Skeletal muscle cell (primary cell): ENCODE measurements at regions not wholly inside any gene's neighbourhood (a gene's known extent, or its start where the extent isn't known, plus 50 kb on each side); places are given as distances from the start of the nearest gene placed in this dataset.
"Not testable (repeated sequence)": the region's sequence is repeated elsewhere in the genome, so short reads cannot be mapped to it uniquely, and the experiment has no call there.

Experiments used
- DNase-seq: peaks from one replicate; pipeline ENCODE4 v3.0.0-alpha.2; 2010; ENCODE audit warnings: low read depth
- H3K4me3 ChIP-seq: 2 replicates; pipeline ENCODE4 v1.5.1; 2011; ENCODE audit warnings: low read depth, mild to moderate bottlenecking, control low read depth, low read length, moderate library complexity

DNA sequence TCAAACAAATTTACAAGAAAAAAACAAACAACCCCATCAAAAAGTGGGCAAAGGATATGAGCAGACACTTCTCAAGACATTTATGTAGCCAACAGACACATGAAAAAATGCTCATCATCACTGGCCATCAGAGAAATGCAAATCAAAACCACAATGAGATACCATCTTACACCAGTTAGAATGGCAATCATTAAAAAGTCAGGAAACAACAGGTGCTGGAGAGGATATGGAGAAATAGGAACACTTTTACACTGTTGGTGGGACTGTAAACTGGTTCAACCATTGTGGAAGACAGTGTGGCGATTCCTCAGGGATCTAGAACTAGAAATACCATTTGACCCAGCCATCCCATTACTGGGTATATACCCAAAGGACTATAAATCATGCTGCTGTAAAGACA is 77.1 kb upstream of the SIM2 start:
- DNase-seq, H3K4me3 ChIP-seq: not testable (repeated sequence)

DNA sequence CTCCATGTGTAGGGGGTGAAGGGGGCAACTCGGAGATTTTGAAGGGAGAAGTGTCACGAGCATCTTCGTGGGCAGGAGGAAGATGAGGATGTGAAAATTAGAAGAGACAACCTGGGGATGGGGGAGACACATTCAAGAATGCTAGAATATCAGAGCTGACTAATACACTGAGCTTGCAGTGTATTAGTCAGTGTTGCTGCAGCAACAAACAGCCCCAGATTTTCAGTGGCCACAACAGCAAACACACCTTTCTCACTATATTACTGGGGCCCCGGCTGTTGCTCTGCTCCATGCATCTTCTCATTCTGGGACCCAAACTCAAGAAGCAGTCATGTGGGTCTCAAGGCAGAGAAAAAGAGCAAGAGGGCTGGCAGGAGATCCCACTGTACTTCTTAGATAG is 74.8 kb upstream of the SIM2 start:
- DNase-seq, result no peak

DNA sequence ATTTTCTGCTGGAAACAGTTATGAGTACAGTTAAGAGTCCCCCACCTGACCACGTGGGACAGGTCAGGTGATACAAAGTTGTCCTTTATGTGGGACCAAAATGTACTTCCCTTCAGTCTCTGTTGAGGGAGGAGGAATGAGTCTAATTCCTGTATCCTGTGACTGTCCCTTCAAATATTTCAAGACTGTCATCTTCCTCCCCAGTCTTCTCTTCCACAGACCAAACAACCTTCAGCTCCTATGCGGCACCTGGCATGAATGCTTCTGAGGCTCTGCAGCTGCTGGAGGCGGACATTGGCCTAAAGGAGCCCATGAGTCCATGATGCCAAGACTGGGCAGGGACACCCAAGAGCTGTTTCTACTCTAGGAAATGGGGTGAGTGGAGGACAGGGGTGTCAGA is 72.1 kb upstream of the SIM2 start:
- no peak overlapping the region for H3K4me3 ChIP-seq
- no peak for DNase-seq

More for the DNA sequence above, 74.8 kb upstream of the SIM2 start:
- no peak overlapping the region for H3K4me3 ChIP-seq

DNA sequence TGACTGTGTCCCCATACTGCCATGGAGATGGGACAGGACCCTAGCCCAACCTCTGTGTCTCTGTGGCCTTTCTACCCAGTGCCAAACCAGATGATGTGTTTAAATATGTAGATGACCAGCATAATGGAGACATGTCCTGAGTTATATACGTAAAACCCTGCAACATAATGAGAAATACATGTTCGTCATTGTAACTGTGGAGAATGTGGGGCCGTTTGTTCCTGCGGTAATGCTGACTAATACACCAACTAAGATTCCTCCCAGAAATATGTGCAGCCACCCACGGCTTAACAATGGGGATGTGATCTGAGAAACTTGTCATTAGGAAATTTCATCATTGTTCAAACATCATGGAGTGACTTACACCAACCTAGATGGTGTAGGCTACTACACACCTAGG is 71.7 kb upstream of the SIM2 start:
- DNase-seq, result peak; percentile 60

DNA sequence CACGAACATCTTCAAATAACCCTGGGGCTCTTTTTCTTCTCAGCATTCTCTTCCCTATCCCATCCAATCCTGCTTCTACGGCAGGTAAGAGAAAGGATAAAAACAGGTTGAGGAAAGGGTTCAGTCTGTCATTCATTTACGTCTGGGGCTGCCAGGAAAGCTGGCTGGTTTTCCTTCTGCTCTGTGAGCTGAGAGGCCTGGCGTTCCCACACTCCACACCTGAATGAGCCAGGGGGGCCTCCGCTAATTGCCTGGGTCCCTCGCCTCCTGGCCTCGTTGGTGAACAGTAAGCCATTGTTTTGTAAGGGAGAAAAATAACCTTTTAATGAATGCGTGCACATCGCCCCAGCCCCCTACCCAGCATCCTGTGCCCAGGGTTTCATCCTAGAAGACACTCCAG is 70.8 kb upstream of the SIM2 start:
- H3K4me3 ChIP-seq, result no peak overlapping the region
- DNase-seq, result no peak

More for the DNA sequence above, 71.7 kb upstream of the SIM2 start:
- H3K4me3 ChIP-seq, result no peak overlapping the region

DNA sequence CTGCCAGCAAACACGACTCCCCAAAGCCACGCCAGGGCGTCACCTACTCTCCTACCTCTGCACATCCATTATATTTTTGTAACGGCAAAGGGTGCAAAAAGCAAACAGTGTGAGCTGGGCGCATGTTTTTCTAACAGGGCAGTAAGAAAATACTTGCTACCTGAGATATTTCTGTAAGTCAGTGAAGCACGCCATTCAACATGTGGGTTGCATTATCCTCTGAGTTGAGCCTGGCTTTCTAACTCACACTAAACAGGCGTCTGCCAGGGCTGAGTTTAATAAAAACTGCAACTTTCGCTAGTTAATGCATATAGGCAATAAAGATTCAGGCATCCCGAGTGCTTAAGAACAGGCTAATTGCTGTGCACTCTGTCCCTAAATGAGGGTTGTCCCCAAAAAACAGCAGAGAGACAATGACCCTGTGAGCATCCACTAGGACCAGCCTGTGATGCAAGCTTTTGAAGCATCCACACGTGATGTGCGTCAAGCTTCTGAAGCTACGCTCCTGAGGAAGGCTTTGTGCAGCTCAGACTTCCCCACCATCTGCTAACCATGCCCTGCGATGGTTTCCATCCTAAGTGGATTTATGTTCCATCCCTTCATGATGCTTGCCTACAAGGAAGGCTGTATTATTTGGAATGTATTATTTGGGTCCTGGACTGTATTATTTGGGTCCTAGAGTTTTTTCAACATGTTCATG is 70.0 kb upstream of the SIM2 start:
- no peak overlapping the region for H3K4me3 ChIP-seq
- no peak for DNase-seq

DNA sequence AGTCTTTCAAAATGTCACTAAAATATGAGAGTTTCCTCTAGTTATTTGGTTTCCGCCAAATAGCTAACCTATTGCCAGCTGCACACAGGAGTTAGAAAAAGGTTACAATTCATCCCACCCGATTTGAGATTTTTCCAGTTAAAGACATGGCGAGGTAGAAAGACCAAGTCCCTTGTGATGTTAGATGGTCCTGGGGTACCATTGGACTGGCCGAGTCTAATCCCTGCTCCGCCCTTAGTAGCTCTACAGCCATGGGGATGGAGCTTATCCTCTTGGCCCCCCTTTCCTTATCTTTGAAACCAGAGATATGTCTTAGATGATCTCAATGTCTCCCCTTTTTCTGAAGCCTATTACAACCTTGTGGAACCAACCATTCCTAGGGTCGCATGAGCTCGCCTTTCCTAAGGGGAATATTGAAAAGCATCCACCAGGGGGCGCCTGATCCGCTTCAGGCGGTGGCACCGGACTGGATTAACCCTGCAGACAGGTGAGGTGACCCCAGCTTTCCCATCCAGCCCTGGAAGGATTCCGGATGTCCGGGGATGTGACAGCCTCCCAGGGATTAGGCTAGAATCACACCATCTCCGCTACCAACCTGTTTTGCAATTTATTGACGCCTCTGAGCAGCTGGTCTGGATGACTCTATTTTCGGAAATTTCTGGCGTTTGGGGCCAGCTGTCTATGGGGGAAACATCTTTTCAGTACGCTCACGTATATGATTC is 68.3 kb upstream of the SIM2 start:
- H3K4me3 ChIP-seq, result no peak overlapping the region
- peak; percentile 47 for DNase-seq

DNA sequence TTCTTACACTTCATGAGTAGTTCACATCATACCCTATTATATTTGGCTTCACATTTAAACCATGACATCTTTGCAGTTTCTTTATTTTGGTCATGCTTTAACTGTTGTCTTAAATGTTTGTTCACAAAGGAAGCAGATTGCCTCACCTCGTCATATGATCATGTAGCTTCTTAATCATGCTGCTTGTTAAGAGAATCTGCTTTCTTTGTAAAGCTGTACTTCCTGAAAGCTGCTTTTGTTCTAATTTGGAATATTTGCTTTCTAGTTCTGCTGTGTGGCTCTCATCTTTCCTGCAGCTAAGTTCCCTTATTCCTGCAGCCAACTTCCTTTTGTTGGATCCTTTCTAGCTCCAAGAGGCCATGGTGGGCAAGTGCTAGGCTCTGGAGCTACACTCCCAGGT is 62.9 kb upstream of the SIM2 start:
- H3K4me3 ChIP-seq, result no peak overlapping the region
- no peak for DNase-seq

DNA sequence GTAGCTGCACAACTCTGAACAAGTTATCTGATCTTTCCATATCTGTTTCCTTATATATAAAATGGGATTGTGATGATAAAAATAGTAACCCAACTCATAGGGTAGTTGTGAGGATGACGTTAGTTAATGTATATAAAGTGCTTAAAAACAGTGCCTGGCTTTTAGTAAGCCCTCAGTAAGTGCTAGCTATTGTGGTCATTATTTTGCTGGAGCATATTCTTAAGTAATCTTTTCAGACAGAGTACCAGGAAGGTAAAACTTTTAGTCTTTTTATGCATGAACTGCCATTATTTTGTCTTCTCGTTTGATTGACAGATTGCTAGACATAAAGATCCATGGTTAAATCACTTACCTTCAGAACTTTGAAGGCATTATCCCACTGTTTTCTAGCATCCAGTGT is 62.5 kb upstream of the SIM2 start:
- no peak for DNase-seq
- H3K4me3 ChIP-seq, result no peak overlapping the region

DNA sequence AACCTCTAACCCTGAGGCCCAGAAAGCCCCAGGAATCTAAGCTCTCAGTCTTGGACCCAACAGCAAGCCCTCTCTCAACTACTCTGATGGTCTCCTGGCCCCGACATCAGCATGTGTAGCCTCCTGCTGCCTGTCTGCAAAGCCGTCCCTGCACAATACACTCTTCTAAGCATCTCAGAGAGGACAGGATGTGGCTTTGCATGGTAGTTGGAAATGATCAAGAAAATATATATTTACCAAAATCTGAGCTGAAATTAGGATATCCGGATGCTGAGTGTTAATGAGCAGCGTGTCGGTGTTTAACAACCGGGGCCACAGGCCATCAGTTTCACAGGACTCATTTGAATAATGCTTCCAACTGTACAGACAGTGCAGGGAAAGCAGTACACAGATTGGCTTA is 59.1 kb upstream of the SIM2 start:
- no peak overlapping the region for H3K4me3 ChIP-seq
- DNase-seq, result no peak

DNA sequence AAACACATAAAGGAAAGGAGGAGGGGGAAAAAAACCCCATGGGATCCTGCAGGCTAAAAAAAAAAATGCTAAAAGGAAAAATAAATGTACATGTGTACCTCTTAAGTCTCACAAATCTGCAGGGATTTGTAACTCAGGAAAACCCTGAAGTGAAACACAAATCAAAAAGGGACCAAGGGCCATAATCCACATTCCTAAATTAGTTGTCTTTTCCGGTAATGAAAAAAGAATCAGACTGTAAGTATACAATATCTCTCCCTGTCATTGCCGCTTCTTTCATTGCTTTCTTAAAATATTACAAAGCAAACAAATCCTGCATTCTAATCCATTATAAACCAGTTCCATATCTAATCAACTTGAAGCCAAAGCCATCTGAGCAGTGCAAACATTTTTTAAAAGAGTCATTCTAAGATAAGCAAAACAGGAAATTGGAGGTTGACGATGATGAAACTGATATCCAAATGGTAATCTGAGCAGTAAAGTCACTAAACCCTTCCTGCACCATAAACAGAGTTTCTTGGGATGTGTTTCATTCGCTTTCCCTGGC is 58.7 kb upstream of the SIM2 start:
- DNase-seq, result no peak
- H3K4me3 ChIP-seq, result no peak overlapping the region

DNA sequence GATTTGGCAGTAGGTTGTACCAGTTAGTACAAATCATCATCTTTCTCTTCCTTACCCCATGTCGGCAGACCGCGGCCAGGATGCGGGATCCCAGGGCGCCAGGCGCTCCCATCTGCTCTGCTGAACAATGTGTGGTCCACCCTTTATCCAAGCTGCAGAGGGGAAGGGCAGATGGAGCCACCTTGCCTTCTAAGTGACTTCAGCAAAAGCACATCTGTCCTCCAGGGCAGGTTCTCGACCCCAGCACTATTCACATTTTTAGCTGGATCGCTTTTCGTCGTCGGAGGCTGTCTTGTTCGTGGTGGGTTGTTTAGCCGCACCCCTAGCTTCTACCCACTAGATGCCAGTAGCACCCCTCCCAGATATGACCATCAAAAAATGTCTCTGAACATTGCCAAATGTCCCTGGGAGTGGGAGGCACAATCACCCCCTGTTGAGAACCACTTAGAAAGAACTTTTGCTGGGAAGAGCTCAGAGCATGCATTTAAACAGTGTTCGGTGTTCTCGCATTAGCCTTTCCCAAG is 58.1 kb upstream of the SIM2 start:
- DNase-seq, result no peak
- H3K4me3 ChIP-seq, result no peak overlapping the region

DNA sequence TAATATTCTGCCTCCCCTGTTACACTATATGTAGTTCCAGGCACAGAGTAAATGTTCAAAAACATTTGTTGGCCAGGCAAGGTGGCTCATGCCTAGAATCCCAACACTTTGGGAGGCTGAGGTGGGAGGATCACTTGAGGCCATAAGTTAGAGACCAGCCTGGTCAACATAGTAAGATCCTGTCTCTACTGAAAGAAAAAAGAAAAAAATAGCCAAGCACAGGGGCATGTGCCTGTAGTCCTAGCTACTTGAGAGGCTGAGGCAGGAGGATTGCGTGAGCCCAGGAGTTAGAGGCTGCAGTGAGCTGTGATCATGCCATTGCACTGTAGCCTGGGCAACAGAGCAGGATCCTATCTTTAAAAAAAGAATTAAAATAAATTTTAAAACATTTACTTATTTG is 57.6 kb upstream of the SIM2 start:
- H3K4me3 ChIP-seq, result no peak overlapping the region
- no peak for DNase-seq

DNA sequence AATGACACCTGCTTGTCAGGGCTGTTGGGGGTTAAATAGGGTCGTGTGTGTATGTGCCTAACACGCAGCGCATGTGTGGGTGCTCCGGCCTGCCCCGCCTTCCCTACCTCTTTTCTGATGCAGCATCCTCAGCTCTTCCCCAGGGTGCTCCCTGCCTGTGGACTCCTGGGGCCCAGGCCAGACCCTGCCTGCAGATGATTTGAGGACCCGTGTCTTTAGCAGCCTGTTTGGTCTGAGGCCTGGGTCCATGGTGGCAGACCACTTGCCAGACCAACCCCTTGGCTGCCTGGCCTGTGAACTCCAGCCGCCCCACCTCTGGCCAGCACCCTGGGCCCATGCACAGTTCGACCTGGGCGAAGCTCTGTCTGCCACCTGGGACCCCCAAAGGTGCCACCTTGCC is 57.0 kb upstream of the SIM2 start:
- no peak for DNase-seq

DNA sequence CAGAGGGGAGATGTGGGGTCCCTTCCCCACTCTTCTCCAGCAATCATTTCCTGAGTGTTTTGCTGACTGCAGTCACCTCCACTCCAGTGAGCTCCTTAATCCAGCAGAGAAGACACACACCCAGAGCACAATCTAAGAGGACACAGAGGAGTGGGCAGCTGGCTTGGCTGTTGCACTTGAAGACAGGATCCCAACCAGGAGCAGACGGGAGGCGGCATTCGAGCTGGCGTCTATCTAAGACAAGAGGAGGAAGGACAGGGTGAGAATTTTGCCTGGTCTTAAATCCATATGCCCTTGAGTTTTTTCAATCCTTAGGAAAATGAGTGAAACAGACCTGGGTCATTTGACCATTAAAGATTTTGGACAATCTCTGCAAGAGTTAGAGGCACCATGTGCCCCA is 56.1 kb upstream of the SIM2 start:
- no peak overlapping the region for H3K4me3 ChIP-seq
- DNase-seq, result no peak

More for the DNA sequence above, 57.0 kb upstream of the SIM2 start:
- no peak overlapping the region for H3K4me3 ChIP-seq

DNA sequence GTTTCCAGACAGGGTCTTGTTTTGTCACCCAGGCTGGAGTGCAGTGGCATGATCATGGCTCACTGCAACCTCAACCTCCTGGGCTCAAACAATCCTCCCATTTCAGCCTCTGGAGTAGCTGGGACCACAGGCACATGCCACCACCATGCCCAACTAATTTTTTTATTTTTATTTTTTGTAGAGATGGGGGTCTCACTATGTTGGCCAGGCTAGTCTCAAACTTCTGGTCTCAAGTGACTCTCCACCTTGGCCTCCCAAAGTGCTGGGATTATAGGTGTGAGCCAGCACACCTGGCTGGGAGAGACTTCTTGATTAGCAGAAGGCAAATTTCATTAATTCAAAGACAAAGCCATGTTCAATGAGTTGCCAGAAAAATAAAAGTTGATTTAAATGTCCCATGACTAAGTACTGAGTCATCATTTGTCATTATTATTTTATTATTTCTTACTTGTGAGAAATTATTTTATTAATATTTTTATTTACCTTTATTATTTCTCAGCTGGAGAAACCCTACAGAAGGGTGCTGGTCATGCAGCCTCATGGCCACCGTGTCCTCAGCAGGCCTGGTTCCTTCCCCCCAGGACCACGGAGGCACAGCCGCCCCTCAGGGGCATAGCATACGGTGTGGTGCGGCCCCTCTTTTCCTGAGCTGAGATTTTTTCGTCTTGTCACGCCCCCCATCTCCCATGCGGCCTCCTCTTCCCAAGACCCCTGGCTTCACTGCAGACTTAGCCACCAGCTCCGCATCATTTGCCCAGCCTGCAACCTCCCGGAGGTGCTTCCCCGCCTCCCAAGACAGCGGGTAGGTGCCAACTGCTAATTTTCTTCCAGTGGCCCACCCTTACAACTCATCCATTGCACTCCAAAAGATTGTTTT is 55.3 kb upstream of the SIM2 start:
- DNase-seq, result no peak
- H3K4me3 ChIP-seq, result no peak overlapping the region

DNA sequence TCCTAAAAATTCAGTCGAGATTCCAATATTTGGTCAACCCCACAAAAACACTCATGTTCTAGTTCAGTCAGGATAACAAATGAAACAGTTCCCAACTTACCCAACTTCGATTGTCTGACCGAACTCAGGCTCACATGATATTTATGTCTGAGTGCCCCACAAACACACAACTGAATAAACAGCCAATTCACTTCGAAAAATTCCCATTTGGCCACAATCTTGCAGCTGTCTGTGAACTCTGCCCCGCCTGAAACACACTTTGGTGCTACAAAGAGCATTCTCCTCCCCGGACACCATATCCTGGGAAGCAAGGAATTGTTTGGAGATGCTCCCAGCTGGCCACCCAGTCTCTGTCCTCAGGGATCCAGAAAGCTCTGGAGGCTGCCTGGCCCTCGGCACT is 52.9 kb upstream of the SIM2 start:
- peak; percentile 45 for DNase-seq
- no peak overlapping the region for H3K4me3 ChIP-seq

DNA sequence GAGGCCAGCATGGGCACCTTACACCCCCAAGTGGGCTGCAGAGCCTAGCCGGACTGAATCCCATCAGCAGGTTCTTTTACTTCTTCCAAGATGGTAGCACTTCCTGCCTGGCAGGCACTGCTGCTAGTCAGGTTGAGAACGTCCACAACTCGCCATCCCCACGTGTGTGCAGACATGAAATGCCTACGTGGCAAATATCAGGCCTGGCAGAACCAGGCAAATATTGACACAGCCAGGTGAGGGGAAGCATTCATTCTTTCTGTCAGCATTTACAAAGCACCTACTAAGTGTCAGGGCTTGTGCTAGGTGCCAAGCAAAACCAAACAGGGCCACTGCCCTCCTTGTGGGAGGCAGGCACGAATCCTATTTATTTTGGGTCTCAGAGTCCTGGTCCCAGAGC is 52.3 kb upstream of the SIM2 start:
- H3K4me3 ChIP-seq, result no peak overlapping the region
- no peak for DNase-seq

DNA sequence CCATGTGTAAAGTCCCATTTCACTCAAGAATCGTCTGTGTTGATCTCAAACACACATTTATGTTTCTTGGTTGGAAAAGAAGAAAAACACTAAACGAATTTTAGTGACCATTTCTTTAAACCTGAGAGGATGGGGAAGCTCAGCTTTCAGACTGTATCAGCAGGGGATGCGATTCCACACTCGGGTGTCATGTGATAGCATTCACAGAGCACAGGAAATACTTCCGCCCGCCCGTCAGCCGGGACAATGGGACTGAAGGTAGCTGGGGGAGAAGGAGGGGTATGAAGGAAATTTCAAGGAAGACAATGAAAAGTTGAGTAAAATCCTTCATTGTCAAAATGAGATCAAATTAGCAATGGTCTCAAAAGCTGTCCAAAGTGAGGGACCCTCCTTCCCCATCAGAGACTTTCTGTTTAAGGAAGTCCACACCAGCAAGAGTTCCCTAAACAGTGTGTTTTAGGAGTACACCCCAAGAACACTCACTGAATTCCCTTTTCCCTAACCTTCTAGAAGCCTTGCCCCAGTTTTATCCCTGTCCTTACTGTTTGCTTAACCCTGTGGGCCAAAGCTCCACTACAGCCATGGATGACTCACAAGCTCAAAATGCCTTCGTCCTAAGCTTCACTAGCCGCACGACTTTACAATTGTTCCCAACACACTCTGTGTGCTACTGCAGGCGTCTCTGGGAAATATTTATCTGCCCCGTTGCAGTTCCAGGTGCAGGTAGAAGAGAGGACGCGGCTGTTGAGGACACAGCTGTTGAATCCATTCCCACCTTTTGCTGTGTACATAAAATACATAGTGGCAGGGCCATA is 51.4 kb upstream of the SIM2 start:
- DNase-seq, result peak; percentile 36
- no peak overlapping the region for H3K4me3 ChIP-seq
